T-helper 17 cell (primary cell): ENCODE measurements at regions not wholly inside any gene's neighbourhood (a gene's known extent, or its start where the extent isn't known, plus 50 kb on each side); places are given as distances from the start of the nearest gene placed in this dataset.
"Not testable (repeated sequence)": the region's sequence is repeated elsewhere in the genome, so short reads cannot be mapped to it uniquely, and the experiment has no call there.

Source experiments
- ATAC-seq: fragments of 150-1000 bp; cut with Tn5 transposase; 2 replicates; pipeline ENCODE4 v1.10.0; 2021; ENCODE audit warnings: mild to moderate bottlenecking, moderate library complexity
- DNase-seq, 3 donors: peaks; one replicate each; pipeline versions ENCODE4 v3.0.0 to v3.0.0-alpha.2; 2020 to 2021
- H3K9me3 ChIP-seq: one replicate; pipeline ENCODE4 v1.7.0; 2013; ENCODE audit warnings: low read length, mild to moderate bottlenecking; ENCODE audit not compliant: control insufficient read depth, poor library complexity, severe bottlenecking
- H3K27ac Mint-ChIP-seq: one replicate; pipeline ENCODE4 v1.8.0; 2022; ENCODE audit warnings: mild to moderate bottlenecking, moderate library complexity, mixed read lengths
- H3K27me3 Mint-ChIP-seq: one replicate; pipeline ENCODE4 v1.8.0; 2022; ENCODE audit warnings: mixed read lengths
- H3K36me3 Mint-ChIP-seq: one replicate; pipeline ENCODE4 v1.8.0; 2022; ENCODE audit warnings: low read depth, mixed read lengths
- H3K4me1 Mint-ChIP-seq: one replicate; pipeline ENCODE4 v1.8.0; 2022; ENCODE audit warnings: mild to moderate bottlenecking, mixed read lengths
- H3K4me3 Mint-ChIP-seq: one replicate; pipeline ENCODE4 v1.8.0; 2022; ENCODE audit warnings: mild to moderate bottlenecking, moderate library complexity, mixed read lengths

DNA sequence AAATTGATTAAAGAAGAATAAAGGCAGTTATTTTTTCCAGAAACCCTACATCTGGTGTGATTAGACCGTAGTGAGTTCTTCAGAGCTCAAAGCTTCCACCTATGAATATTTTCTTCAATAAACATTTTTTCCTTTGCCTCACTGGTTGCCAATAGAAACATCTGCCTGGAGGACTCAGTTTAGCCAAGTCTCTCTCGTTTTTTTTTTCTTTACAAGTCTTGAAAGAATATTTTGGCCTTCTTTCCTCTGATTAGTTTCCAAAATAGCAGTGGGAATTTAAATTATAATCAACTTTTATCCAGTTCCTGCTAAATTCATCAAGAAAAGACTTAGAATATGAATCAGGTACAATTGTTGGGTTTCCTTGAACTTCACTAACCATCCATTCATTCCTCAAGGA, 897.5 kb downstream of the TLE1 start:
- Mint-ChIP-seq H3K27me3 (no peaks in the 10 kb centered on the region), H3K4me3 (no peak overlapping the region), H3K36me3 (no peaks in the 10 kb centered on the region), H3K27ac (no peak overlapping the region), H3K4me1 (no peaks in the 10 kb centered on the region)
- H3K9me3 ChIP-seq = no peaks in the 10 kb centered on the region
- DNase-seq (no peak), ATAC-seq (no peak)

DNA sequence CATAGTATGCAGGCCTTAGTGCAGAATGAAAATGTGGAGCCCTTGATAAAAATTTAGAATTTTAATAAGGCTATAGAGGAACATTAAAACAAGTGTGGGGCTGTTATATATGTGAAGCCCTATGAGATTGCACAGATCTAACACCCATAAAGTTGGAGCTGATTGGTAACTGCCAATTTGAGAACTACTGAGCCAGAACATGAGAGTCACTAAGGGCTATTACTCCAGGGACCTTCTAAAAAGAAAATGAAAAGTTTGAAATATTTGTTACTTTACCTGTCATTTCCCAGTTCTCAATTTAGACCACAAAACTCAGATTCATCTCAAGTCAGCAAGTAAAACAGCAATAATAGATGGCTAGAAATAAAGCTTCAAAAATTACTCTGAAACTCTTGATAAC, 898.6 kb downstream of the TLE1 start:
- H3K4me1 Mint-ChIP-seq = no peaks in the 10 kb centered on the region

DNA sequence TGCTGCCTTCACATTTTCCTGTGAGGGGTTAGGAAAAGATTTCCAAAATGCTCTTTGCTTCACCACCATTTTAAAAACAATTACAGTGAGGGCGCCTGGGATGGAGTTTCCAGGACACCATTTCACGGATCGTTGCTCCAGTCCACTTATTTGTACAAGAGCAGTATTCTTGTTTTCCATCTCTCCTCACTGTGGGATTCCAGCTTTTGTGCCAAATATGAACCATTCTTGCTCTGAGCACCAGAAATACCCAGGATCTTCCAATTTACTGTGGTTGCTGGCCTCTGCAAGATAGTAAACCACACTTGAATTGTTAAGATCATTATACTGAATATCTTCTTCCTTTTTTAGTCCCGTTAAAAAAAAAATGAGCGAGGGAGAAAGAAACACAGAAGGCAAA, 899.5 kb downstream of the TLE1 start:
- no peak for DNase-seq
- no peaks in the 10 kb centered on the region for H3K4me1 Mint-ChIP-seq
- no peak overlapping the region for H3K4me3 Mint-ChIP-seq
- H3K27ac Mint-ChIP-seq = no peak overlapping the region
- no peak for ATAC-seq
- no peaks in the 10 kb centered on the region for H3K9me3 ChIP-seq
- H3K36me3 Mint-ChIP-seq = no peaks in the 10 kb centered on the region
- no peaks in the 10 kb centered on the region for H3K27me3 Mint-ChIP-seq

More for the DNA sequence above, 898.6 kb downstream of the TLE1 start:
- ATAC-seq (no peak), DNase-seq (no peak)
- Mint-ChIP-seq H3K27ac (no peak overlapping the region), H3K4me3 (no peak overlapping the region), H3K36me3 (no peaks in the 10 kb centered on the region), H3K27me3 (no peaks in the 10 kb centered on the region)
- no peaks in the 10 kb centered on the region for H3K9me3 ChIP-seq

DNA sequence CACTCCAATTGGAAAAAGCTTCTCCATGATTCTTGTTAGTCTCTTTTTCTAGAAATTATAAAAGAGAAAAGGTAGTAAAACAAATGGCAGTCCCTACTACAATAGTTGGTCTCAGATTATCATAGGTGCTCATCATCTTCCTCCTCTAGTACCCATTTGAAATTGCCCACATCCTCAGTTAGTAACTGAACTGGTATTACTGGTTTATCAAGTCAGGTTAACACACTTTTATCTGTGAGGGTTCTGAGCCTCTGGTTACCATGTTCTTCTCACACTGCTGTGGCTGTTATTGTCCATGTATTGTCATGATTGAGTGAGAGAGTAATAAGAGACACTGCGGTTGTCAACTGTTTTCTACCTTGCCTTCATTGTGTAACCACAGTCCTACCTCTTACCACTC, 901.7 kb downstream of the TLE1 start:
- Mint-ChIP-seq H3K27me3 (no peaks in the 10 kb centered on the region), H3K4me3 (no peak overlapping the region), H3K36me3 (no peaks in the 10 kb centered on the region), H3K4me1 (no peaks in the 10 kb centered on the region), H3K27ac (no peak overlapping the region)
- no peaks in the 10 kb centered on the region for H3K9me3 ChIP-seq
- DNase-seq (no peak), ATAC-seq (no peak)

DNA sequence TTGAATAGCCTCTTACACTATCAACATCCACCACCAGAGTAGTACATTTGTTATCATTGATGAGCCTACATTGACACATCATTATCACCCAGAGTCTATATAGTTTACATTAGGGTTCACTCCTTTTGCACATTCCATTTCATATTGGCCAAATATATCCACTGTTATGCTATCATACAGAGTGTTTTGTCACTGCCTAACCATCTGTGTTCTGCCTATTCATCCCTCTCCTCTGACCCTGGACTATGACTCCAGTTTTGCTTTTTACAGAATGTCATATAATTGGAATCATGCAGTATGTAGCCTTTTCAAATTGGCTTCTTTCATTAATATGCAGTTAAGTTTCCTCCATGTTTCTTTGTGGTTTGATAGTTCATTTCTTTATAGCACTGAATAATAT, 904.7 kb downstream of the TLE1 start:
- Mint-ChIP-seq H3K27me3 (no peaks in the 10 kb centered on the region), H3K36me3 (no peaks in the 10 kb centered on the region), H3K27ac (no peak overlapping the region), H3K4me3 (no peak overlapping the region), H3K4me1 (no peaks in the 10 kb centered on the region)
- no peak for ATAC-seq
- H3K9me3 ChIP-seq = no peaks in the 10 kb centered on the region
- DNase-seq = no peak

DNA sequence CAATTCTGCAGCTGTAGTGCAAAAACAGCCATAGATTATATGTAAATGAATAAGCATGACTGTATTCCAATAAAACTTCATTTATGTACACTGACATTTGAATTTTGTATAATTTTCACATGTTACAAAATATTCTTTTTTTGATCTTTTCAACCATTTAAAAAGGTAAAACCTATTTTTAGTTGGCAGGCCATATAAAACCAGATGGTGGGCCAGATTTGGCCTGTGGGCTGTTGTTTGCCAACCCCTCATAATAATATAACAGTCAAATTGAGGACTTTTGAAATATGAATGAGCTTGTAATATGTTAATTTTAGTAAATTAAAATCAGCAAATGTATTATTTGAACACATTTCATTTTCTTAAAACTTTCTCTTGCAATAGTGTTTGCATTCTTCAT, 913.4 kb downstream of the TLE1 start:
- Mint-ChIP-seq H3K36me3 (no peaks in the 10 kb centered on the region), H3K4me1 (no peaks in the 10 kb centered on the region), H3K4me3 (no peak overlapping the region), H3K27me3 (no peaks in the 10 kb centered on the region), H3K27ac (no peak overlapping the region)
- DNase-seq (no peak), ATAC-seq (no peak)
- no peaks in the 10 kb centered on the region for H3K9me3 ChIP-seq

DNA sequence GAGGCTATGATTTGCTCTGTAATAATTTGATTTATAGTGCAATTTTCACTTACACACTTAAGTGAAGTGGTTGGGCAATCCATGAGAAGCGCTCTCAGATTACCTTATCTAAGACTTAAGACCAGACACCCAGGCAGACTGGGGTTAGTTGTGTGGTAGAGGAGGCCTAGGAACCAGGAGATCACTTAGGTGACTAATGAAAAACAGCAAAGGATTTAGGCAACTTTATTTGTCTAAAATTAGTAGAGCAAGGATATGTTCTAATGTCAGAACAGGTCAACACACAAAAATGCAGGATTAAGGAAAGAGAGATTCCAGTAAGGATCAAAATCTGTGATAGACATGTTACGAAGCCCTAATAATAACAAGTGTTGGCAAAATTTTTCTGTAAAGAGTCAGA, 913.8 kb downstream of the TLE1 start:
- Mint-ChIP-seq H3K27me3 (no peaks in the 10 kb centered on the region), H3K4me1 (no peaks in the 10 kb centered on the region), H3K27ac (no peak overlapping the region), H3K4me3 (no peak overlapping the region), H3K36me3 (no peaks in the 10 kb centered on the region)
- H3K9me3 ChIP-seq = no peaks in the 10 kb centered on the region
- DNase-seq (no peak), ATAC-seq (no peak)

DNA sequence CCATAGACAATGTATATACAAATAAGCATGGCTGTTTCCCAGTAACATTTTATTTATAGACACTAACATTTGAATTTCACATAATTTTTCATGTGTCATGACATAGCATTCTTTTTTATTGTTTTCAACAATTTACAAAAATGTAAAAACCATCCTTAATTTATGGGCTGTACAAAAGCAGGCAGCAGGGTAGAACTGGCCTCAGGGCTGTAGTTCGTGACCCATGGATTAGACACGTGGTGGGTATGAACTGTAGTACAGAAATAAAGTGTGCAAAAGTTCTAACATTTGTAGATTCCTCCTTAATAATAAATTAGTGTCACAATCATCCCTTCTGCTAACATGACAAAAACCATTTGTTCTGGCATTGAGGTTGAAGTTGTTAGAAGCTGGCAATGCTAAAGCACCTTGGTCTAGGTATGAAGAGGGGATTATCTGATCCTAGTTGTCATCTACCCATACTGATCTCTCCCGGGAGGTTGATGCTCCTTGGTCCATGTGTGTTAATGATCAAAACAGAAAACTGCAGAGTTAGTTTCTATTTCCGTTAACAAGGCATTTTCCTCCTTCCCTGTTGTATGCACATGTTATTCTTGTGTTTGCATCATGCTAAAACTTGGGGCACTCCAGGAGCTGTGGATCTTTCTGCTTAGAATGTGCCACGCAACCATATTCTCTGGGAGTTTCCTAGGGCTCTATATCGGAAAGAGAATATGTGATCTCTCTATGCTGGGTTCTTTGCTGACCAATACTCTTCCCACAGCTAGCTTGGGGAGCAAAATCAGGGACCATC, 917.6 kb downstream of the TLE1 start:
- no peaks in the 10 kb centered on the region for H3K27me3 Mint-ChIP-seq

DNA sequence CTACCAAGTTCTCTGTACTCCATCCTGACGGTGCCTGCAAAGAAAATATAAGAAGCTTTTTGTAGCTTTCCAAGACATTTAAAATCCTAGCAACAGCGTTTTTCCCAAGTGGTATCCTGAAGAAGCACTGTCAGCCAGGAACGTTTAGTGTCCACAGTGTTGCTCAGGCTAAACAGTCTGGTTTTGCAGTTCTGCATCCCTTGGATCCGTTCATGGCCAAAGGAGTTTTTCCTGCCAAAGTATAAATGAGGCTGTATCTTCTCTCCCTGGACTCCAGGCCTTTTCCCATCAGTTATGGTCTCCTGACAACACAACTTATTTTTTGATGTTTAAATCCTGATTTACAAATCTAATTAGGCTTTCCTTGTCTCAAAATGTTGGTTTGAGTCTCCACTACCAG, 925.8 kb downstream of the TLE1 start:
- Mint-ChIP-seq H3K4me1 (no peaks in the 10 kb centered on the region), H3K27me3 (no peaks in the 10 kb centered on the region), H3K4me3 (no peak overlapping the region), H3K27ac (no peak overlapping the region), H3K36me3 (no peaks in the 10 kb centered on the region)
- H3K9me3 ChIP-seq = no peaks in the 10 kb centered on the region
- ATAC-seq (no peak), DNase-seq (no peak)

More for the DNA sequence above, 917.6 kb downstream of the TLE1 start:
- Mint-ChIP-seq H3K4me3 (no peak overlapping the region), H3K36me3 (no peaks in the 10 kb centered on the region), H3K27ac (no peak overlapping the region), H3K4me1 (no peaks in the 10 kb centered on the region)
- ATAC-seq (no peak), DNase-seq (no peak)
- no peaks in the 10 kb centered on the region for H3K9me3 ChIP-seq

DNA sequence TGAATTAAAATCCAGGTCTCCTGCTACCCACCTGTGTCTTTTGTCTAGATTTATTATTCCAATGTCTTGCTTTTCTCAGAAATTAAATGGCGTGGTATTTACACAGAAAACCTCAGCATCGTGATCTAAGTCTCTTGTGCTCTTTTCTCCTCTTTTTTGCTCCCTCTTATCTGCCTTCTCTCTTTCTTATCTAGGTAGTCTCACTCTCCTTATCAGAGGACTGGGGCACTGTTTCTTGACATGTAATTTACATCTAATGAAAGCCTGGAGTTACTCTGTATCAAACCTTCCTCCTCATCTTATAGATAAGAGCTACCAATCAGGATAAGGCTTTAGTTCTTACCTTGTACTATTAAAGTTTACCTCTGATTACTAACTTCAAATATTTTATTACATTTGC, 933.8 kb downstream of the TLE1 start:
- no peak for ATAC-seq
- no peak for DNase-seq
- H3K27ac Mint-ChIP-seq = no peak overlapping the region
- H3K9me3 ChIP-seq = no peaks in the 10 kb centered on the region
- no peaks in the 10 kb centered on the region for H3K36me3 Mint-ChIP-seq
- no peaks in the 10 kb centered on the region for H3K4me1 Mint-ChIP-seq
- no peaks in the 10 kb centered on the region for H3K27me3 Mint-ChIP-seq
- H3K4me3 Mint-ChIP-seq = no peak overlapping the region

DNA sequence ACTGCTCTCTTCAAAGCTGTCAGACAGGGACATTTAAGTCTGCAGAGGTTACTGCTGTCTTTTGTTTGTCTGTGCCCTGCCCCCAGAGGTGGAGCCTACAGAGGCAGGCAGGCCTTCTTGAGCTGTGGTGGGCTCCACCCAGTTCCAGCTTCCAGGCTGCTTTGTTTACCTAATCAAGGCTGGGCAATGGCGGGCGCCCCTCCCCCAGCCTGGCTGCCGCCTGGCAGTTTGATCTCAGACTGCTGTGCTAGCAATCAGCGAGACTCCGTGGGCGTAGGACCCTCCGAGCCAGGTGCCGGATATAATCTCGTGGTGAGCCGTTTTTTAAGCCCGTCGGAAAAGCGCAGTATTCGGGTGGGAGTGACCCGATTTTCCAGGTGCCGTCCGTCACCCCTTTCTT, 942.3 kb downstream of the TLE1 start:
- not testable (repeated sequence) for H3K27ac Mint-ChIP-seq, H3K4me3 Mint-ChIP-seq, DNase-seq, H3K4me1 Mint-ChIP-seq, ATAC-seq, H3K36me3 Mint-ChIP-seq, H3K27me3 Mint-ChIP-seq, H3K9me3 ChIP-seq

DNA sequence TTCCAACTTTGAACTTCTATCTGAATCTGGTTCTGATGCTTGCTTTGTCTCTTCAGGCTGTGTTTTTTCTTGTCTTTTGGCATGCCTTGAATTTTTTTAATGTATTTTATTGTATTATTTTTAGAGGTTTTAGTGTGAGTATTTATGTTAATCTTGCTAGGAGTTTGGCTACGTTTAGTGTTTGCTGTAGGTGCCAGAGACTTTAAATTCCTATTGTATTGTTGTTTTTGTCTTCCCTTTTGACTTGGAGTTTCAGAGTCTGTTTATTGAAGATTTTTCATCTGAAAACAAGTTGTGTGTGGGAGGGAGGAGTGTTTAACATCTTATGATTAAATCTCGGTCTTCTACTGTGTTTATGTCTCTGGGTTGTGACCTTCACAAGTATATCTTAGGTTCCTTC, 956.8 kb downstream of the TLE1 start:
- no peak for DNase-seq
- Mint-ChIP-seq H3K27ac (no peak overlapping the region), H3K4me1 (no peaks in the 10 kb centered on the region), H3K4me3 (no peak overlapping the region), H3K27me3 (no peaks in the 10 kb centered on the region), H3K36me3 (no peaks in the 10 kb centered on the region)
- H3K9me3 ChIP-seq = no peaks in the 10 kb centered on the region
- ATAC-seq = no peak

DNA sequence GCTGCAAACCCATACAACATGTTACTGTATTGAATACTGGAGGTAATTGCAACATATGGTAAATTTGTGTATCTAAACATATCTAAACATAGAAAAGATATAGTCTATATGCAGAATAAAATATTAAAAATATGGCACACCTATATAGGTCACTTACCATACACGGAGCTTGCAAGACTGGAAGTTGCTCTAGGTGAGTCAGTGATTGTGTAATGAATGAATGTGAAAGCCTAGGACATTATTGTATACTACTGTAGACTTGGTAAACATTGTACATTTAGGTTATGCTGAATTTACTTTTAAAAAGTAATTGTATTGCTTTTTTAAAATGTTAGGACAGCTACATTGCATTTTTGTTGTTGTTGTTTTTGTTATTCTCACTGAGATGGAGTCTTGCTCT, 968.8 kb downstream of the TLE1 start:
- no peak overlapping the region for H3K27ac Mint-ChIP-seq
- H3K27me3 Mint-ChIP-seq = no peaks in the 10 kb centered on the region
- no peak for ATAC-seq
- H3K36me3 Mint-ChIP-seq = no peaks in the 10 kb centered on the region
- no peak overlapping the region for H3K4me3 Mint-ChIP-seq
- peaks cover 3% of the 10 kb centered on the region for H3K9me3 ChIP-seq
- no peak for DNase-seq
- H3K4me1 Mint-ChIP-seq = no peaks in the 10 kb centered on the region

DNA sequence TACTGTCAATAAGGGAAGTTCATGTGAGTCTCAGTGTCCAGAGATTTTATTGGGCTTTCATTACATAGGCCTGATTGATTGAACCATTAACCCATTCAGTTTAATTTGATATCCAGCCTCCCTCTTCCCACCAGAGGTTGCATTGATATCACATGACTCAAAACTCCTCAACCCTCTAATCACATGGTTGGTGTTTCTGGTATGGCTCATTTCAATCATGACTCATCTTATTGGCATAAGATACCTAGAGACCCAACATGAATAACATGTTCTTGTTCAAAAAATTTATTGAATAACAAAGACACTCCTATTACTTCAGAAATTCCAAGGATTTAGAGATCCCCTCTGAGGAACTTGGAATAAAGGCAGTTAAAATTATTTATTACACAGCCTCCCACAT, 982.2 kb downstream of the TLE1 start:
- Mint-ChIP-seq H3K4me3 (no peak overlapping the region), H3K4me1 (no peaks in the 10 kb centered on the region), H3K27ac (no peak overlapping the region), H3K36me3 (no peaks in the 10 kb centered on the region), H3K27me3 (no peaks in the 10 kb centered on the region)
- no peak for DNase-seq
- no peak for ATAC-seq
- H3K9me3 ChIP-seq = no peaks in the 10 kb centered on the region
